ENCODE measurements at regions not wholly inside any gene's neighbourhood (a gene's known extent, or its start where the extent isn't known, plus 50 kb on each side); places are given as distances from the start of the nearest gene placed in this dataset.
"Not testable (repeated sequence)": the region's sequence is repeated elsewhere in the genome, so short reads cannot be mapped to it uniquely, and the experiment has no call there.

DNA sequence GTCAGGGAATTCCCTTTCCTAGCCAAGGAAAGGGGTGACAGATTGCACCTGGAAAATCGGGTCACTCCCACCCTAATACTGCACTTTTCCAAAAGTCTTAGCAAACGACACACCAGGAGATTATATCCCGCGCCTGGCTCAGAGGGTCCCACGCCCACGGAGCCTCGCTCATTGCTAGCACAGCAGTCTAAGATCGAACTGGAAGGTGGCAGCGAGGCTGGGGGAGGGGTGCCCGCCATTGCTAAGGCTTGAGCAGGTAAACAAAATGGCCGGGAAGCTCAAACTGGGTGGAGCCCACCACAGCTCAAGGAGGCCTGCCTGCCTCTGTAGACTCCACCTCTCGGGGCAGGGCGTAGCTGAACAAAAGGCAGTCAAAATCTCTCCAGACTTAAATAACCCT, 440.2 kb upstream of the PHF14 start:
- TF ChIP-seq CTCF (IDR thresholded peaks at IDR 0.05 in 2 of 3, conservative IDR thresholded peaks at IDR 0.05 in 1 of 3; ENCODE audit: borderline replicate concordance in 1 of 3, insufficient read depth in 1 of 3, low read depth in 2 of 3, low read length in 2 of 3); CEBPB (IDR thresholded peaks at IDR 0.05; ENCODE audit: low read depth); EZH2 (IDR thresholded peaks at IDR 0.05); JUND (IDR thresholded peaks at IDR 0.05); SIN3A (IDR thresholded peaks at IDR 0.05; ENCODE audit: low read depth); POLR2A (IDR thresholded peaks at IDR 0.05; ENCODE audit: borderline replicate concordance, extremely low read depth, insufficient read depth, insufficient read length); POLR2AphosphoS5 (IDR thresholded peaks at IDR 0.05; ENCODE audit: low read depth, low read length); ELF1 (IDR thresholded peaks at IDR 0.05; ENCODE audit: borderline replicate concordance, low read depth); SP1 (IDR thresholded peaks at IDR 0.05; ENCODE audit: low read depth); TCF7L2 (IDR thresholded peaks at IDR 0.05; ENCODE audit: borderline replicate concordance, extremely low read depth, insufficient read depth, insufficient read length); MAX (IDR thresholded peaks at IDR 0.05): not testable (repeated sequence)
- TF ChIP-seq, protein P1, sequence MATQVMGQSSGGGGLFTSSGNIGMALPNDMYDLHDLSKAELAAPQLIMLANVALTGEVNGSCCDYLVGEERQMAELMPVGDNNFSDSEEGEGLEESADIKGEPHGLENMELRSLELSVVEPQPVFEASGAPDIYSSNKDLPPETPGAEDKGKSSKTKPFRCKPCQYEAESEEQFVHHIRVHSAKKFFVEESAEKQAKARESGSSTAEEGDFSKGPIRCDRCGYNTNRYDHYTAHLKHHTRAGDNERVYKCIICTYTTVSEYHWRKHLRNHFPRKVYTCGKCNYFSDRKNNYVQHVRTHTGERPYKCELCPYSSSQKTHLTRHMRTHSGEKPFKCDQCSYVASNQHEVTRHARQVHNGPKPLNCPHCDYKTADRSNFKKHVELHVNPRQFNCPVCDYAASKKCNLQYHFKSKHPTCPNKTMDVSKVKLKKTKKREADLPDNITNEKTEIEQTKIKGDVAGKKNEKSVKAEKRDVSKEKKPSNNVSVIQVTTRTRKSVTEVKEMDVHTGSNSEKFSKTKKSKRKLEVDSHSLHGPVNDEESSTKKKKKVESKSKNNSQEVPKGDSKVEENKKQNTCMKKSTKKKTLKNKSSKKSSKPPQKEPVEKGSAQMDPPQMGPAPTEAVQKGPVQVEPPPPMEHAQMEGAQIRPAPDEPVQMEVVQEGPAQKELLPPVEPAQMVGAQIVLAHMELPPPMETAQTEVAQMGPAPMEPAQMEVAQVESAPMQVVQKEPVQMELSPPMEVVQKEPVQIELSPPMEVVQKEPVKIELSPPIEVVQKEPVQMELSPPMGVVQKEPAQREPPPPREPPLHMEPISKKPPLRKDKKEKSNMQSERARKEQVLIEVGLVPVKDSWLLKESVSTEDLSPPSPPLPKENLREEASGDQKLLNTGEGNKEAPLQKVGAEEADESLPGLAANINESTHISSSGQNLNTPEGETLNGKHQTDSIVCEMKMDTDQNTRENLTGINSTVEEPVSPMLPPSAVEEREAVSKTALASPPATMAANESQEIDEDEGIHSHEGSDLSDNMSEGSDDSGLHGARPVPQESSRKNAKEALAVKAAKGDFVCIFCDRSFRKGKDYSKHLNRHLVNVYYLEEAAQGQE (IDR thresholded peaks at IDR 0.05; ENCODE audit: low read depth): not testable (repeated sequence)
